HG02571 (cell line): ENCODE measurements at regions not wholly inside any gene's neighbourhood (a gene's known extent, or its start where the extent isn't known, plus 50 kb on each side); places are given as distances from the start of the nearest gene placed in this dataset.
"Not testable (repeated sequence)": the region's sequence is repeated elsewhere in the genome, so short reads cannot be mapped to it uniquely, and the experiment has no call there.

Experiments used
- ATAC-seq: cut with Tn5 transposase; IDR thresholded peaks from one replicate; pipeline ENCODE4 v1.9.1; 2021; ENCODE audit warnings: mild to moderate bottlenecking, moderate library complexity; ENCODE audit not compliant: unreplicated experiment

DNA sequence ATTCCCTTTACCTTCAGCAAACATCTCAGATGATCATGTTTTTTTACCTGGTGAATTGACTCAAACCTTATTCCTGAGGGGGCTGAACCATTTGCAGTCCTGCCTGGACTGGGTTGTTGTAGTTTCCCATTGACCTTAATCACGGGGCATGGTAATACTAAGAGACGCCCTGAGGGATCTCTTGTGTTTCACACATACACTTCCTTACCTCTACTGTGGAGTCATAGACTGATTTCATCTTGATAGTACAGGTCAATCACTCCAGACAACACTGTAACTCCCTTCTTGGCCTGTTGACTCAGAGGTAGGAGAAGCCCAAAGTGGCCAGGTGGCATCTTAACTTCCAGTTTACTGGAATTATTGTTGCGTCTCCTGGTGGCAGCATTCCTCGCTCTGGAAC is 1064.0 kb upstream of the PCDH10 start:
- no peak for ATAC-seq

DNA sequence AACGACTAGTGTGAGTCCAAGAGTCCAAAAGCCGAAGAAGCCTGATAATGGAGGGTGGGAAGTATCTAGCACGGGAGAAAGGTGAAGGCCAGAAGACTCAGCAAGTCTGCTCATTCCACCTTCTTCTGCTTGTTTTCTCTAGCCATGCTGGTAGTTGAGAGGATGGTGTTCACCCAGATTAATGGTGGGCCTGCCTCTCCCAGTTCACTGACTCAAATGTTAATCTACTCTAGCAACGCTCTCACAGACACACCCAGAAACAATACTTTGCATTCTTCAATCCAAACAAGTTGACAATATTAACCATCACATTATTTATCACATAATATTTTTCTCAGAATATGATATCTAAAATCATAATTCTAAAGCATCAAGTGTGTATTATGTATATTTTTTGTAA is 1055.1 kb upstream of the PCDH10 start:
- ATAC-seq: no peak

DNA sequence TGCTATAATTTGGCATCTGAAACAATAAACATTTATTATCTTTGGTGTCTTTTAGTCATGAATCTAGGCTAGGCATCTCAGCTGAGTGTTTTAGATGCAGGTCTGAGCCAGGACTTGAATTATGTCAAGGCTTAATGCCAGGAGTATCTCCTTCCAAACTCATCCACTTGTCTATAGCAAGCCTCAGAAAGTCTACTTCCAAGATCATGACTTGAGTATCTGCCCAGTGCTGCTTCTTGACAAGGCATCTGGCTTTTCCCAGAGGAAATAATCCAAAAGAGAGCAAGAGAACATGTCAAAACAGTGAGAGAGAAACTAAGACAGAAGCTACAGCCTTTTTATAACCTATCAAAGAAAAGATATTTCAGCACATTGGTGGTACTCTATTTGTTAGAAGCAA is 1052.1 kb upstream of the PCDH10 start:
- no peak for ATAC-seq

DNA sequence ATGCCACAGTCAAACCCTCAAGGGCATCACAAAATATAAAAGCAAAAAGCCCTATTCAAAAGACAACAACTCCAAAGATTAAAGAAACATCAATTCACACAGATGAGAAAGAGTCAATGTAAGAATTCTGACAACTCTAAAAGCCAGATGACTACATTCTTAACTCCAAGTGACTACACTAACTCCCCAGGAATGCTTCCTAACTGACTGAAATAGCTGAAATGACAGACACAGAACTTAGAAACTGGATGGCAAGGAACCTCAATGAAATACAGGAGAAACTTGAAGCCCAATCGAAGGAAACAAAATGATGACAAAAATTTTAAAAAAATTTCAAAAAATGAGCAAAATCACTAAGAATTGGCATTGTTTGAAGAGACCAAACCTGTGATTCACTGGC is 1047.6 kb upstream of the PCDH10 start:
- ATAC-seq: no peak

DNA sequence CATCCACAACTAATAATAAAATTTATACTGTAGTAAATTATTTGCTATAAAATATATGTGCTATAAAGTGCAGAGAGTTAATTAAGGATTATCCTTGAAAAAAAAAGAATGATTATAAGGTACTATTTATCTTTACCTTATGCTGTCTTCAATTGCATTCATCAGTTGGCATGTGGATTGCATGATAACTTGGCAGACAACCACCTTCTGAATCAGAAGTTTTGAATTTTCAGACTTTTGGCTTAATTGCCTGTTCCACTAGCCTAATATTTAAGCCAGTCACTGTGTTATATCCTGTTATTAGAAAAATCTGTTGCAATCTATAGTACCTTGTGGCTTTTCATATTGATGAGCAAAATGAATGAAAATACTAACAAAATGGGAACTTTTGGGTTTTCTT is 1040.3 kb upstream of the PCDH10 start:
- ATAC-seq: no peak

DNA sequence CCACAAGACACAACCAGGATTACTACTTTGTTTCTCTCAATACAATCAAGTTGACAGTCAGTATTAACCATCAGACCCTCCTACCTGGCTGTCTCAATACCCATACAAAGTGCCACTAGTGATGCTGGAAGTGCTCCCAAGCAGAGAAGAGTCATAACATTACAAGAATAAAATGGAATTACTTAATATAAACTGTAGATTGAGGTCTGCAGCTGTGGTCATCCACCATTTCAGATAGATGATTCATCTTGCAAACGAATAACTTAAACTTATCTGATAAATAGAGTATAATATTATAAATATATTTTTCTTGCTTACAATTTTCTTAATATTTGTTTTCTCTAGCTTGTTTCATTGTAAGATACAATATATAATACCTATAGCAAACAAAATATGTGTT is 1034.2 kb upstream of the PCDH10 start:
- ATAC-seq: no peak

DNA sequence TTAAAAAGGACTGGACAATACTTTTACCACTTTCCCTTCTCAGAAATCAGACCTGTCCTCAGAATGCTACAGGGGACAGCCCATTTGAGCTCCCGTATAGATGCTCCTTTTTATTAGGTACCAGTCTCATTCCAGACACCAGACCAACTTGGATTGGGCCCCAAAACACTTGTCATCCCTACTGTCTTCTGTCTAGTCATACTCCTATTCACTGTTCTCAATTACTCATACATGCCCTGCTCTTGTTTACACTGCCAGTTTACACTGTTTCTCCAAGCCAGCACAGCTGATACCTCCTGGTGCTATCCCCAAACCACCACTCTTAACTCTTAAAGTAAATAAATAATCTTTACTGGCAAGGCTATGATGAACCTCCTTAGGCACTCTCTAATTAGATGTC is 1026.4 kb upstream of the PCDH10 start:
- ATAC-seq: not testable (repeated sequence)

DNA sequence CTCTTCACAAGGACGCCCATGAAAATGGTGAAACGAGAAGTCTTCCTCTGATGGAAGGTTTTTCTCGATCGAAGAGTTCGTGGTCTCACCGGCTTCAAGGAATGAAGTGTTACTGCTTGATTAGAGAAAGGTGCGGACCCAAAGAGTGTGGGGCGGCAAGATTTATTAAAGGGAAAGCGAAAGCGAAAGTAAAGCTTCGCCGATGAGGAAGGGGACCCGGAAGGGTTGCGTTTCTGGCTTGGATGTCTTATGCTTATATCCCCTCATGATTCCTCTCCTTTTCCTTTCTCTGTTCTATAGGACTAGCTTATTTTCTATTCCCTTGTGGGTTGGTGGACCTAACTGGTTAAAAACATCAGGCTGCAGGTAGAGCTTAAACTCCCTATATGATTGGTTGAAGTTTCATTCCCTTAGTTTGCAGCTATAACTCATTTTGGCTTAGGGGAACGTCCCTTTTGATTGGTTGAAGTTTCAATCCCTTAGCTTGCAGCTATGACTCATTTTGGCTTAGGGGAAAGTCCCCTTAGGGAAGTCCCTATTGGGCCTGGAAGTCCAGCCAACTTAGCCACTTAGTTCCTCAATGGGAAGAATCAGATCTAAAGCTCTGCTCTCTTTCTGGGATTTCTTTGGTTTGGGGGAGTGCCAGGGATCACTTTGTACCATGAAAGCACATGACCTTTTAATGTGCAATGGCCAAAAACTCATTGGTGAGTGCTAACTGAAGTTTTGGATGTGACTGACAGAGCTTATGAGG is 1025.0 kb upstream of the PCDH10 start:
- no peak for ATAC-seq

DNA sequence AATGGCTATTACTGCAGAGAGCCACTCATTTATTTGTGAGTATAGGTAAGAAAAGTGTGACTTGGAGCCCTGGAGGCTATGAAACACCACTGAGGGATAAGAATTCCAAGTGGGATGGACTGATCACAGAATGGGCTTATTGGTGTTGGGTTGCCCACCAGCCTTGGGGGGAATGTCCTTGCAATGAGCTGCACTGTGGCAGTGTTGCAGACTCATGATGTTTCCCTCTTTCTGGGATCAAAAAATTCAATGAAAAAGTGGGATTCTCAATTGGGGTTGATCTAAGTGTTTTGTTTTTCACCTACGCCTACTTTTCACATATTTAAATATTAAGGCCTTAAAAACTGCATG is 1024.5 kb upstream of the PCDH10 start:
- no peak for ATAC-seq

DNA sequence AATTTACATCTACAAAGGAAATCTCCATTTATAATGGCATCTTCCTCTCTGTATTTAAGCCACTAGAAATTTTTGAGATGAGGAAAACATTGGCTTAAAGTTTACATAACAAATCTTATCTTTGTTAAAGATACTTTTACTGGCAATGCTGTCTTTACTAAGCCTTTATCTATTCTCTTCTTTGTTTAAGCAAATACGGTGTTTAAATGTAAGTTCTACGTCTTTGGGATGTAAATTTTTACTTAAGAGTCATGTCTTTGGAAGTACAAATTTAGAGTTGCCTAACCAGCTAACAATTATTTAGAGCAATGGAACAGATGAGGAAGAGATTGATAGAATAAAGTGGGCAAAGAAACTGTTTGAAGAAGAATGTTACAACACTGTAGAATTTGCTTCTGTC is 1024.0 kb upstream of the PCDH10 start:
- ATAC-seq: no peak

DNA sequence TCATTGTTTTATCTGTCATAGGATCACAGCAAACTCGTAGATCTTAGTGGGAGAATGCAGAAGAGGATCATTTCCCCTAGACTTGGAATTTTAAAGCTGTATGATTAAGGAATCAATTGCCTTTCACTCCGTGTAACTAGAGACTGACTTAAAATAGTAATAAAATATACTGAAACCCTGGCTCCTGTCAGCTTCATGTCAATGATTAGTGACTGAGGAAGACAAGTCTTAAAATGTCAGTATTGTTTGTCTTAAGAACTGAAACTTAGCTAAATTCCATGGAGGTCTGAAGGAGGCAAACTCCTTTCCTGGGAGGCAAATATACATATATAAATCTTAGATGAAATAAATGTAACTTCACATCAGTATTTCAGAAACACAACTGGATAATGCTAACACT is 1016.7 kb upstream of the PCDH10 start:
- no peak for ATAC-seq

DNA sequence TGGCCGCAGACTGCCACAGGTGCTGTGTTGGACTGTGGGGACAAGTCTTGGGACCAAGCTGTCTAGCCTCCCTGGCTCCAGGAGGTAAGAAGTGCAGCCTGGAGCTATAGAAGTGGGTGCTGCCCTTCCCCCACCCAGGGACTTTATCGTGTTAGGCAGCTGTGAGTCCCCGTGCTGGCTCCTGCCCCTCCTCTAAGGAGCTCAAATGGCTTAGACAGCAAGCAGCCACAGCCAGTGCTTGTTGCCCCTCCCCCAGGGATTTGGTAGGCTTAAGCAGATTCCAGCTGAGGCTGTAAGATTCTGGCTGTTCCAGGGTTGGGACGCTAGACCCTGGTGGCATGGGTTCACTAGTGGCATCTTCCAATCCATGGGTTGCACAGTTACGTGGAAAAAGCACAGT is 979.4 kb upstream of the PCDH10 start:
- no peak for ATAC-seq

DNA sequence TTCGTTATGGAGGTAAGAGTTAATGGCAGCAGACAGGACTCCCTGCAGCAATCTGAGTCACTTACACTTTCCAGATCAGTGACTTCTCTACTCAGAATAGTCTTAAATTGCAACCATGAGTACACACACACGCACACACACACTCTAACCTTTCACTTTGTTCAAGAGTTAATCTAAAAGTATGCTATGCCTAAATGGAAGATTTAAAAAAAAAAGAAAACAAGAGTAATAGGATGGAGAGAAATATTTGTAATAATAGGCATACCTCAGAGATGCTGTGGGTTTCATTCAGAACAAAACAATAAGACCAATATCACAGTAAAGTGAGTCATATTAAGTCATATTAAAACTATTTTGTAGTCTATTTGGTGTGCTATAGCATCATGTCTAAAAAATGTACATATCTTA is 969.1 kb upstream of the PCDH10 start:
- no peak for ATAC-seq

DNA sequence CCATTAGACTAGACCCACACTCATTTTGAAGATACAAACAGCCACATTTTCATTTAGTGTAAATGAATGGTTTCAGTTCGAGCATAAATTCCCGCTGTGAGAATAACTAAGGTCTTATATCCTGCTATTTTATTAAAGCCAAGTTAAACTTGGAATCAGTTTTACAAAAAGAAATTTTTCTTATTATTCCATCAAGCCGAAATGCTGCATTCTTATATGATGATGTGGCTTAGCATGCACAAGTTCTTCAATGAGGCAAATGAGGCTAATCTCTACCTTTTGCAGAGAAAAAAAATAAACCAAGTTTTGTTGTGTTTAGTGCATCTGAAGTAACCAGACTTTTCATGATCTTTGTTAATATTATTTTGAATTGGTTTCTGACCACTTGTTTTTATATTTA is 953.9 kb upstream of the PCDH10 start:
- no peak for ATAC-seq

DNA sequence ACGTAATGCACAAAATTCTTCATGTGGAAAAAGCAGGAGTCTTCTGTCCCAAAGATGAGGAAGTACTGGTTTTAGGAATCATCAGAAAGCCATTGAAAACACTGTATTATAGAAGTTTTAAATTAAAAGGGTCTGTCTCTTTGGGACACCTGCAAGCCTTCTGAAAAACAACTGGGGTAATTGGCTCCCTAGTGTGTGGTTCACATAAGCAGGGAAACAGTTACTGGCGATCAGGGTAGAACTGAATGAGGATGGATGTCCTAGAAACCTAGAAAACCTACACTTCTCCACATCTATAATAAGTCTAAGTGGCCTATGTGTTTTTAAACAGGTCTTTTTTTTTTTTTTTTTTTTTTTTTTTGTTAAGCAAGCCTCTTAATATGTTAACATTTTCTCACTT is 945.5 kb upstream of the PCDH10 start:
- ATAC-seq: no peak

DNA sequence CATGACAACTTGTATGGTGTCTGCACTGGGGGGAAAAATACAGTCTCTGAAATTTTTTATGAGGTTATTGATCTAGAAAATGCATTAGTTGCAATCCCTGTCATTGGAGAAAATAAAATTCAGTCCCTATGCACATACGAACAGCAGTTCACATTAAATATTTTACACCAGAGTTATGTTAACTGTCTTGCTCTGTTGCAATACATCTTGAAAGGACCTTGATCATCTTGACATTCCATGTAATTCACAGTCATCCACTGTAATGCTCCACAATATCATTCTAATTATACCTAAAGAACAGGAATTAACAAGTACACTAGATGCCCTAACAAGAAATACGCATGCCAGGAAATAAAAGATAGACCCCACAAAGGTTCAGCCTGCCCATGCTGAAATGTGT is 934.6 kb upstream of the PCDH10 start:
- no peak for ATAC-seq

DNA sequence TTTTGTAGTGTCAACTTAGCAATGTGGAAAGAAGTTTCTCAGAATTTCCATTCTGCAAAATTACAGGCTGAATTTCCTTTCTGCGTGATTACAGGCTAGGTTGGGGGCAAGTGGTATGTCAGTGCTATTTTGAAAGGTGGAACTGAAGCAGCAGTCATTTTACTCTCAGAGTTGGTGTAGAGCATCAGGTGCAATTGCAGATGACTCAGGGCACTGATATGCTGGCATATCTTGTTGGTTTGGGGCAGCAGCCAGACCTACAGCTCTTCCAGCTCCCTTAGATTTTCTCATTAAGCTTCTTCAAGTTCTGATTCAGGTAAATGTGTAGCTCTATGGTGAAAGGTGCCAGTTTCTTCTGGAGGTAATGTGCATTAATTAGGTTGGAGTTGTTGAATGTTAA is 930.7 kb upstream of the PCDH10 start:
- no peak for ATAC-seq

DNA sequence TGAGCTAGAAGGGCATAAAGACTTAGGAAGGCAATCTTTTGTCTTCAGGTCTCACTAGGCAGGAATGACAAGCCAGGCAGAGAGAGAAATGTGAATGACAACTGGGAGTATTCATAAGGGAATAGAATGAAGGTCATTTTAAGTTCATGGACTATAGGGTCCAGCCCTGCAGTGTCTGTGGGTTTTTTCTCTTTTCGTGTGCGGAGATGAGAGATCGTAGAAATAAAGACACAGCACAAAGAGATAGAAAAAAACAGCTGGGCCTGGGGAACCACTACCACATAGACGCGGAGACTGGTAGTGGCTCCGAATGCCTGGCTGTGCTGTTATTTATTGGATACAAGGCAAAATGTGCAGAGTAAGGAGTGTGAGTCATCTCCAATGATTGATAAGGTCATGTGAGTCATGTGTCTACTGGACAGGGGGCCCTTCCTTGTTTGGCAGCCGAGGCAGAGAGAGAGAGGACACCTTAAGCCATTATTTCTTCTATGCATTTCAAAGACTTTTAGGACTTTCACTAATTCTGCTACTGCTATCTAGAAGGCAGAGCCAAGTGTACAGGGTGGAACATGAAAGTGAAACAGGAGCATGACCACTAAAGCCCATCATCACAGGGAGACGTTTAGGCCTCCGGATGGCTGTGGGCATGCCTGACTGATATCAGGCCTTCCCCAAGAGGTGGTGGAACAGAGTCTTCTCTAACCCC is 921.8 kb upstream of the PCDH10 start:
- ATAC-seq: no peak

DNA sequence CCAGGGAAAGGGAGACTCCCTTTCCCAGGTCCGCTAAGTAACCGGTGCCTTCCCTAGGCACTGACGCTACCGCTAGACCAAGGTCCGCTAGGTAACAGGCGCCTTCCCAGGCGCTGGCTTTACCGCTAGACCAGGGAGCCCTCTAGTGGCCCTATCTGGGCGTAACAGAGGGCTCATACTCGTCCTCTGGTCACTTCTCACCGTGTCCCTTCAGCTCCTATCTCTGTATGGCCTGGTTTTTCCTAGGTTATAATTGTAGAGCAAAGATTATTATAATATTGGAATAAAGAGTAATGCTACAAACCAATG is 921.3 kb upstream of the PCDH10 start:
- ATAC-seq: not testable (repeated sequence)

DNA sequence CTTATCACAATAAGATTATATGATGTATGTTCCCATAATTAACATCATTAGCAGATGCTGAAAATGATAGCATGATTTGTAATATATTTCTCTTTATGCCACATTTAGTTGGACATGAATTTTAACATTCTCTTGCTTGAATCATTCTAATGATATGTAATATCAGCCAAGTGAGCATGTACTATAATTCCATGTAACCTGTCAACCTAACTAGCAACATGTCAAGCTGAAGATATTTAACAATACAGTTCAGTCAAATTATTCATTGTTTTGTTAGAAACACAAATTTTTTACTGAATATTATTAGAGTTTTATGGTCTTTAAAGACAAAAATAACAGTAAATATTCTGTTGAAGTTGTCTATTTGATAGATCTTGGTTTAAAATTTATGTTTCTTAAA is 920.4 kb upstream of the PCDH10 start:
- no peak for ATAC-seq

DNA sequence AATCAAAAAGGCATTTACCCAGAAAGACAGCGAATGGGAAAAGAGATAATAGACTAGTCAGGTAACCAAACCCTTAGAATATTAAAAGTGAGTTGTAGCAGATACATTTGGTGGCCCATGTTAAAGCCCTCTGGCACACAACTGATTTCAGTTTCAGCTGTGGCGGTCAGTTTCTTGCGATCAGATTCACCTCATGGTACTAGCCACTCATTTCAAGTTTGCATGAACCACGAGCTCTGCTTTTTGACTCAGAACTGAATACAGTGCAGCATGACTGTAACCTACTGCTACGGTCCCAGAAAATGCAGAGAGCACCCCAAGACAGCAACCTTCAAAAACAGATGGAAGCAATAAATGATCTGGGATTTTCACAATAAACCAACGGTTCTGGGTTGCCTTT is 919.1 kb upstream of the PCDH10 start:
- ATAC-seq: no peak

DNA sequence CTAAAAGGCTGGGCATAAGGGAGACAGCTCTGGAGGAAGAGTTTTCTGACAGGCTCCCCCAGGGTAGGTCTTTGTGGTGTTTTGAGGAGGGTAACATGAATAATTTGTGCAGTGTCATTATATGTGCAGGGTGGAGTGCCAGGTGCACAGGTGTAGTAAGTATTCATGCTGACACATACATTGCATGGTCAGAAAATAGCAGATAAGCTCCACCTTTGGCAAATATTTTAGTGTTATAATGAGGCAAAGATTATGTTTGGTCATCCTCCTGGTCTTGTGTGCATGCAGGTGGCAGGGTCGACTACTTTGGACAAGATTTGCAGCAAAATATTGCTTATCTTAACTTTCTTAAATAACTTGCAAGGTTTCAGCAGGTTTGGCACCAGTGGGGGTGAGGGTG is 910.4 kb upstream of the PCDH10 start:
- no peak for ATAC-seq

DNA sequence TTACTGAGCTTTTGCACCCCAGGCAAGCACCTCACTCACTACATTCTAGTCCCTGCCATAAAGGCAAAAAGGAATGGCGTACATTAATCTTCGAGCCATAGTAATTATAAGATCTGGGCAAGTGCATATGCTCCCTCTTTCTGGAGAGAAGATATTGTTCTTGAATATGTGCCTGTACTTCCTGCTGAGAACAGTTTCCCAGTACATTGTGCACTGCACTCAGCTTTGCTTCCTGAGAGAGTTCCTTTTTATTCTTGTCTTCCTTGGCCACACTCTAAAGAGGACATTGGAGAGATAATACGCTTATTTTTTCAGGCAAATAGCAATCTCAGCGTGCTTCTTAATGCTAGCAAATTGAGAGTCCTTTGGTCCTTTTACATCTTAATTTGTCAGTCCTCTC is 909.0 kb upstream of the PCDH10 start:
- ATAC-seq: no peak
